ENCODE measurements at regions not wholly inside any gene's neighbourhood (a gene's known extent, or its start where the extent isn't known, plus 50 kb on each side); places are given as distances from the start of the nearest gene placed in this dataset.

- TF ChIP-seq CTCF (IDR thresholded peaks at IDR 0.05; ENCODE audit: control insufficient read depth, extremely low read depth, insufficient read depth), result no peak
- H3K4me3 ChIP-seq (ENCODE audit: low read depth, low read length), result no peak overlapping the region
- no peak for DNase-seq (ENCODE audit: low read depth)
Measured at GRCh38 chr5:114210662-114211061, 151.2 kb upstream of the KCNN2 start.

- no peak for TF ChIP-seq CTCF (IDR thresholded peaks at IDR 0.05; ENCODE audit: control insufficient read depth, extremely low read depth, insufficient read depth)
- no peak overlapping the region for H3K4me3 ChIP-seq (ENCODE audit: low read depth, low read length)
- DNase-seq (ENCODE audit: low read depth), result no peak
Measured at GRCh38 chr5:114221807-114222206, 140.1 kb upstream of the KCNN2 start.

GRCh38 chr5:114223866-114224265 lies 138.0 kb upstream of the KCNN2 start:
- no peak for DNase-seq (ENCODE audit: low read depth)
- 0 out of 2 replicates have a peak, but pooled peaks have one; percentile 5 for TF ChIP-seq CTCF (IDR thresholded peaks at IDR 0.05; ENCODE audit: control insufficient read depth, extremely low read depth, insufficient read depth)
- H3K4me3 ChIP-seq (ENCODE audit: low read depth, low read length), result no peak overlapping the region

GRCh38 chr5:114237766-114238165 lies 124.1 kb upstream of the KCNN2 start:
- no peak for TF ChIP-seq CTCF (IDR thresholded peaks at IDR 0.05; ENCODE audit: control insufficient read depth, extremely low read depth, insufficient read depth)
- no peak overlapping the region for H3K4me3 ChIP-seq (ENCODE audit: low read depth, low read length)
- DNase-seq (ENCODE audit: low read depth), result no peak

GRCh38 chr5:114238771-114239313 lies 123.0 kb upstream of the KCNN2 start:
- no peak overlapping the region for H3K4me3 ChIP-seq (ENCODE audit: low read depth, low read length)
- no peak for DNase-seq (ENCODE audit: low read depth)
- no peak for TF ChIP-seq CTCF (IDR thresholded peaks at IDR 0.05; ENCODE audit: control insufficient read depth, extremely low read depth, insufficient read depth)

GRCh38 chr5:114243281-114243971 lies 118.4 kb upstream of the KCNN2 start:
- no peak overlapping the region for H3K4me3 ChIP-seq (ENCODE audit: low read depth, low read length)
- no peak for DNase-seq (ENCODE audit: low read depth)
- no peak for TF ChIP-seq CTCF (IDR thresholded peaks at IDR 0.05; ENCODE audit: control insufficient read depth, extremely low read depth, insufficient read depth)

GRCh38 chr5:114243972-114244317 lies 117.9 kb upstream of the KCNN2 start:
- H3K4me3 ChIP-seq (ENCODE audit: low read depth, low read length), result no peak overlapping the region
- no peak for TF ChIP-seq CTCF (IDR thresholded peaks at IDR 0.05; ENCODE audit: control insufficient read depth, extremely low read depth, insufficient read depth)
- DNase-seq (ENCODE audit: low read depth), result no peak

Data from LNCaP clone FGC (cell line).